ENCODE measurements at regions not wholly inside any gene's neighbourhood (a gene's known extent, or its start where the extent isn't known, plus 50 kb on each side); places are given as distances from the start of the nearest gene placed in this dataset.

DNA sequence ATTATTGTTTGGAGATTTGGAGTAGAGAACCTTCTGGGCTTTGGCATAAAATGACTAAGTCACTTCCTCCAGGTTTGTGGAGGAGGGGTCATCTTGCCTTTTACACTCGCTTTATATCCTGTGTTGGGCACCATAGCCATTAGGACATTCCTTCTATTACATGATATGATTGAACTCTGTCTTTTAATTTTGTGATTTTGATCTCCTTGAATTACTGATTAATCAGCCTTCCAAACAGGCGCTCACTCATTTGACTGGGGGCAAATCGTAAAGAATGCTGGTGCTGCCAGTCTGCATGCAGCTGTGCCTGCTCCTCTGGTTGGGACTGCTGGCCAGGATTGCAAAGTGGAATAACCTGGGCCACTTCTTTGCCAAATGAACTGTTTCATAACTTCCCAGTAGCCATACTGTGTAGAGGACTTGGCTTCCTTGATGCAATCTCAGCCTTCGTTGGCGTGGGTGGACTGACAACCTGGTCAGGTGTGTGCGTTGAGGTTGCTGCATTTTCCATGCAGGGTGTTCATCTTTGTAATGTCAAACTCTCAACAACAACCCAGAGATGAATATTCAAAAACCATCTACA lies 65.9 kb upstream of the RAB11FIP2 start:
- ATAC-seq = no peak
- intact Hi-C loops (cut with micrococcal nuclease) = no loop called here
- DNase-seq = no peak

DNA sequence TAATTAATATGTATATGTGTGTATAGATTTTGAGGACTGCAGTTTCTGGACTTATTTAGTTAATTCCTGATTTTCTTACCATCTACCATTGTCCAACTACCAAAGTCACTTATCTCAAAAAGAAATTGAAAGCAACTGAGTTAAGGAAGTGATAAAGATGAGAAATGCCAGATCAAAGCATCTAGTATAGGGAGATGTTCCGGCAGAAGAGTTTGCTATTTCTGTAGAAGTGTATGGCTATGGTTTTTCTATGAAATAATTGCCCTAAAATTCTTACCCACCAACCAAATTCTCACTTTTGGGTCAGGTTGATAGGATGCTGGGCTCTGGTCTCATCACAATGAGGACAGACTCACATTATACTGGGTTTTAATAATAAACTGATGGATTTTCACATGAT lies 64.0 kb upstream of the RAB11FIP2 start:
- intact Hi-C loops (cut with micrococcal nuclease) = no loop called here
- DNase-seq (no peak), ATAC-seq (no peak)

DNA sequence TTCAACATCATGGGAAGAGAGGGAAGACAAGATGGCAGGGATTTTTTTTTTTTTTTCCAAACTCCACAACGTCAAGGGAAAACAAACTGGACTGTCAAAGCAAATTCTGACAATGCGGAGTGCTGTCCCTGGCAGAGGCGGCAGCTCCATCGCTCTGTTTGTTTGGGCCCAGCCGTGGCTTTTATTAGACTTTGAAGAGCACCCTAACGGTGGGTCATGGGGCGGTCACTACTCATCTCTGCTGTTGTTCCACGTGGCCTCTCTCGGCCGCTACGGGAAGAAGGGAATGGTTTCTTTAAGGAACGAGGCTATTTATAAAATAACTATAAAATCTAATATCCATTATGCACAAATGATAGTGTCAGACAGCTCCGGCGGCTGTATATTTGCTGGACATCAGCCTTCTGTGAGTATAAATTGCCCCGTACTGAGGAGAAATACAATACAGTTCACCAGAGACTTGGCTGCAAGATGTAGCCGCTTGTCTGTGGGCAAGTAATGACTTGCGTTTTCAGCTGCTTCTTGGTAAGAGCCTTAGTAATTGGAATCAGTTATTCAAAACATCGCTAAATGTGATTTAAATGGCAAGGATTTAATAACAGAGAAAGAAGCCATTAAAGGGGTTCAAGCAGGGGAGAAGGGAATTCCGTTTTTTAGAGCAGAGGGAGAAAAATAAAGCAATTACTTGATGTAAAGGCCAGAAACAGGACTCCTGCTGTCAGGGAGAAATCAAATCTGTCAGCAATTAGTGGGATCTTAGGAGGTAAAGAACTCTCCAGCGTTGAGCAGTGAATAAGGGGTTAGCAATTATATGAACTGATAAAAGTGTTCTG lies 61.7 kb upstream of the RAB11FIP2 start:
- DNase-seq (no peak), ATAC-seq (no peak)
- intact Hi-C loops (cut with micrococcal nuclease) = no loop called here

DNA sequence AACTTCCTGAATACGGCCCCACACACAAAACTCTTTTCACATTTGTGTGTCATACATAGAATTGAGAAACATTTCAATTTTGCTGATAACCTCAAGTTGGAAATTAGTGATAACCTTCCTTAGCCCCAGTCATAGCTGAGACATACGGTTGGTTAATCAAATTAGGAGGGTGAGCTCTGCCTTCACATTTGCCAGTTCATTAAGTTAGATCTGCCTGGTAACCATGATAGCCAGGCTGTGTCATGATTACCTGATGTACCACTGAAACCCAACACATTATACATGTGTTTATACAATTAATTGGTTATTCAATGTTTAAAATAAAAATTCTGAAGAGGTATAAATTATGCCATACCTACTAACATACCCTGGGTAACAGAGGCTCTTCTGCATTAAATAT lies 60.8 kb upstream of the RAB11FIP2 start:
- intact Hi-C loops (cut with micrococcal nuclease) = no loop called here
- ATAC-seq (no peak), DNase-seq (no peak)

DNA sequence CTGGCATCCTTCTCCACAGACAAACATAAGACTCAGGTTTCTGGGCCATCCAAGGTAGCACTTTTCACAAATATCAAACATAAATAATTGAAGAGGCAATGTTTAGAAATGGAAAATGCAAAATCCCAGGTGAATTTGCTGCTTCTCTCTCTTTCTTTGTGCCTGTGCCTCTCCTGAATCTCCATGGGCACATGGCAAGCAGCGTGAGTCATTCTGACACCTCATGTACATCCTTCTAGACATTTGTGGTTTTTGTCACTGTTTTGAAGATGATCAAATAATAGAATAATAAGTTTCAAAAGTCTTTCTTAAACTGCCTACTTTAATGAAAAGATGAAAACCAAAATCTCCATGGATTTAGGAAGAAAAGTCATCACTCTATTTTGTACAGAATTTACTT lies 60.3 kb upstream of the RAB11FIP2 start:
- DNase-seq (no peak), ATAC-seq (no peak)
- intact Hi-C loops (cut with micrococcal nuclease) = no loop called here

DNA sequence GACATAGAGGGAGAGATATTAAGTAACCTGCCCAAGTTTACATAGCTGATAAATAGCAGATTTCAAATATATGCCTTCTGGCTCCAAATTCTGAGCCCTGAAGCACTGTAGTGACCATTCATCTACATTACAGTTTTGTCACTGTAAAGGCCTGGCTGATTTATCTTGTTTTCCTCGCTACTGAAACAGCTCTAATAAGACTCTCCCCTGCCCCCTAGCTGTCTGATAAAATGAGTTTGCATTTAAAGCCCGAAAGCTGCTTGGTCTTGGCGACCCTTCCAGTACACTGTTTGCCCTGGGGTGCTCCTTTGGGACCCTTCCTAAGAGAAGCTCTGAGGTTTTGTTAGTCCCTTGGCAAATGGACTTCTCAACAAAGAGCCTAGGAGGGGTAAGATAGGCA lies 59.7 kb upstream of the RAB11FIP2 start:
- DNase-seq = no peak
- no peak for ATAC-seq
- intact Hi-C loops (cut with micrococcal nuclease) = no loop called here

DNA sequence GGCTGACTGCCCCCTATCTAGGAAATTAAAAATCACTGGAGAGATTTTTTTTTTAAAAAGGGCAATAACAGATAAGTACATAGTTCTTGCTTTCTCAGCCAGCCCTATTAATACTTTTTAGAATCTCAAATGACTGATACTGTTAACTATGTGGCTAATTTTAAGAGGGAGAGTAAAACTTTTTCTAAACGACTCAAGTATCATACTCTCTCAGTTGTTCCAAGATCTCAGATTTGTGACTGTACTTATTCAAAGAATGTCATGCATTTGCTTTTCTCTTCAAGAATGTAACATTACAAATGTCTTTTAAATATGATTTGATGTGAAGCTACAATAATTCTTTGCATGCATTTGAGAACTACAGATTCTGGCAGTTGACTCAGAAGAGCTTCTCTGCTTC lies 55.4 kb upstream of the RAB11FIP2 start:
- no peak for ATAC-seq
- intact Hi-C loops (cut with micrococcal nuclease) = no loop called here
- DNase-seq = no peak

DNA sequence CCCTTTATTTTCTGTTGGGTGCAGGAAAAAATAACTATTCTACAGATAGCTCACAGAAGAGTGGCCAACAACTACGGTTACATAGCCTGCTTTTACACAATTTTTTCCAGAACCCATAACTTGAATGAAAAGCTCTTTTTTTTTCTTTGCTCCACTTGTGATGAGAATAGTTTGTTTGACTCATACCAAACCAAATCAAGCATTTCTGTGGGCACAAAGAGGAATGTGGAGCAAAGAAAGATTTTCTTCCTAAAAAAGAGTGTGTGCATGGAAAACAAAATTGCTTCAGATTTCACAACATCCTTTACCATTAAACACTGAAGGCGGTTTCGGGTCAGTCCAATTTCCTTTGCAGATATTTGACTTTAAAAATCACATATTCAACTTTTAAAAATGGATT lies 54.8 kb upstream of the RAB11FIP2 start:
- intact Hi-C loops (cut with micrococcal nuclease) = no loop called here
- DNase-seq = no peak
- no peak for ATAC-seq
